DND-41 (cell line): ENCODE measurements at regions not wholly inside any gene's neighbourhood (a gene's known extent, or its start where the extent isn't known, plus 50 kb on each side); places are given as distances from the start of the nearest gene placed in this dataset.

Experiments
- EZH2 ChIP-seq: IDR thresholded peaks from 3 replicates; pipeline ENCODE4 v1.6.1; 2012; ENCODE audit warnings: borderline replicate concordance, low read depth, mild to moderate bottlenecking, moderate library complexity, low read length, inconsistent platforms; ENCODE audit not compliant: severe bottlenecking
- TF ChIP-seq, protein P1 (sequence below): IDR thresholded peaks from 2 replicates; pipeline ENCODE4 v1.5.1; 2012; ENCODE audit warnings: borderline replicate concordance, low read length, moderate library complexity, mild to moderate bottlenecking; ENCODE audit not compliant: poor library complexity, severe bottlenecking; ENCODE audit errors: extremely low read depth

DNA sequence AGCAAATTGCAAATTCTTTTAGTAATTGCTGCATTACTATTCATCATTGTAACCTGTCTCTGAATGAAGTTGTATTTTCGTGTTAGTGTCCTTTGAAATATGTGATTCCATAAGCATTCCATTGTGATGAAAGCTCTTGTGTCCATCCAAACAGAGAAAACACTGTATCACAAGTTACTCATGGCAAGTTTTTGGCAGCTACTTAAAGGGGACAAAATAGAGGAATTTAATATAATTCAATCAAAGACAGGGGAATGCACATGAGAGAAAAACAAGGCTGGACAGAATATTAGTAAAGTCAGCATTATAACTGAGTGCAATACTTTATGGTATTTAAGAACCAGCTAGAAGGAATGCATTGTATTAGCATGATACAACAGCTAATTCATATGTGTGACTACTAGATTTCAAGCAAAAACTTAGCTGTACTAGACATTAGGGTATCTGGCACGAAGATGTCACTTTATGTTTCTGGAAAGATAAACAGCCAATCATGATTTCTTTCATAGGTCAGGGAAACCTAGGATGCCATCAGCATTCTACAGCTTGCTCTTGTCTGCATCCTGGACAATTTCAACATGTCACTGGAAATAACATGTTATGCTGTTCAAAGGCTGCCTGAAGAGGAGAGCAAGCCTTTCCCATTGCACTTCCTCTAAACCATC, 270.6 kb upstream of the MARCKS start:
- TF ChIP-seq, protein P1, sequence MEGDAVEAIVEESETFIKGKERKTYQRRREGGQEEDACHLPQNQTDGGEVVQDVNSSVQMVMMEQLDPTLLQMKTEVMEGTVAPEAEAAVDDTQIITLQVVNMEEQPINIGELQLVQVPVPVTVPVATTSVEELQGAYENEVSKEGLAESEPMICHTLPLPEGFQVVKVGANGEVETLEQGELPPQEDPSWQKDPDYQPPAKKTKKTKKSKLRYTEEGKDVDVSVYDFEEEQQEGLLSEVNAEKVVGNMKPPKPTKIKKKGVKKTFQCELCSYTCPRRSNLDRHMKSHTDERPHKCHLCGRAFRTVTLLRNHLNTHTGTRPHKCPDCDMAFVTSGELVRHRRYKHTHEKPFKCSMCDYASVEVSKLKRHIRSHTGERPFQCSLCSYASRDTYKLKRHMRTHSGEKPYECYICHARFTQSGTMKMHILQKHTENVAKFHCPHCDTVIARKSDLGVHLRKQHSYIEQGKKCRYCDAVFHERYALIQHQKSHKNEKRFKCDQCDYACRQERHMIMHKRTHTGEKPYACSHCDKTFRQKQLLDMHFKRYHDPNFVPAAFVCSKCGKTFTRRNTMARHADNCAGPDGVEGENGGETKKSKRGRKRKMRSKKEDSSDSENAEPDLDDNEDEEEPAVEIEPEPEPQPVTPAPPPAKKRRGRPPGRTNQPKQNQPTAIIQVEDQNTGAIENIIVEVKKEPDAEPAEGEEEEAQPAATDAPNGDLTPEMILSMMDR: no peak
- no peak for TF ChIP-seq EZH2
